K562 (cell line): ENCODE measurements at regions not wholly inside any gene's neighbourhood (a gene's known extent, or its start where the extent isn't known, plus 50 kb on each side); places are given as distances from the start of the nearest gene placed in this dataset.

Experiments
- ATAC-seq: fragments of 200-7000 bp; cut with Tn5 transposase; 3 replicates; pipeline ENCODE4 v1.9.1; 2020; ENCODE audit warnings: moderate library complexity
- BruUV-seq: library from RNA; stranded (reverse); fragments of 400-500 nt; replicated peaks from 2 replicates; lab custom pipeline; 2021; lab: Mats Ljungman, UMichigan
- CTCF ChIA-PET: fragments of 300-600 bp; formaldehyde crosslinking; extraction: SDS; loops from one replicate; lab custom pipeline; 2021; ENCODE audit warnings: low intra/inter-chr PET ratio; lab: Yijun Ruan, JAX
- POLR2A ChIA-PET: fragments of 300-600, 350-650 bp; sonication (Branson Sonifier 250); formaldehyde crosslinking; extraction: SDS; loops from one replicate; lab custom pipeline; 2021; ENCODE audit warnings: antibody characterized with exemption, inconsistent platforms; lab: Yijun Ruan, JAX
- DNase-seq, 4 experiments: peaks; one replicate each; pipeline versions ENCODE4 v3.0.0 to v3.0.0-alpha.2; 2011 to 2018; ENCODE audit warnings: low spot score in 3 of 4, mixed read lengths in 3 of 4; ENCODE audit errors: extremely low read depth in 1 of 4
- FAIRE-seq: peaks from 2 replicates; lab custom pipeline; 2011; peaks lifted over from hg19 to GRCh38; lab: Jason Lieb, UNC
- H2AFZ ChIP-seq: 2 replicates; pipeline ENCODE4 v1.6.0; 2011; ENCODE audit warnings: low read depth, low read length, control low read depth, inconsistent platforms
- H3K27ac ChIP-seq: fragments of 200-600 bp; 3 replicates; pipeline ENCODE4 v1.8.0; 2011; ENCODE audit warnings: low read depth, mild to moderate bottlenecking, control low read depth, inconsistent platforms, low read length, moderate library complexity, mixed read lengths; ENCODE audit errors: extremely low read depth
- H3K27me3 ChIP-seq, 2 experiments: fragments of 300-600 bp in 1 of 2; 2 replicates in 1 of 2; 3 replicates in 1 of 2; pipeline versions ENCODE4 v1.6.0 to v1.8.0; 2011; ENCODE audit warnings: inconsistent platforms in 2 of 2, low read length in 2 of 2, mild to moderate bottlenecking in 1 of 2, mixed read lengths in 1 of 2, moderate library complexity in 1 of 2; ENCODE audit not compliant: control insufficient read depth in 2 of 2, insufficient read depth in 2 of 2
- H3K36me3 ChIP-seq: fragments of 300-600 bp; 3 replicates; pipeline ENCODE4 v1.8.0; 2011; ENCODE audit warnings: mild to moderate bottlenecking, low read length, inconsistent platforms; ENCODE audit not compliant: control insufficient read depth, insufficient read depth
- H3K4me1 ChIP-seq, 2 experiments: fragments of 200-600 bp in 1 of 2; replicated peaks in 1 of 2; 2 replicates in 1 of 2; 3 replicates in 1 of 2; pipeline versions ENCODE4 v1.5.1 to v1.8.0; 2011; ENCODE audit warnings: inconsistent platforms in 2 of 2, low read length in 2 of 2, mild to moderate bottlenecking in 1 of 2, mixed read lengths in 1 of 2, moderate library complexity in 1 of 2; ENCODE audit not compliant: control insufficient read depth in 2 of 2, insufficient read depth in 2 of 2
- H3K4me2 ChIP-seq: 2 replicates; pipeline ENCODE4 v1.6.1; 2011; ENCODE audit warnings: low read length, control low read depth, inconsistent platforms, mixed read lengths; ENCODE audit not compliant: insufficient read depth
- H3K4me3 ChIP-seq: fragments of 200-600 bp; sonication (generic), shearing (Covaris generic); 2 replicates; pipeline ENCODE4 v1.5.1; 2016; ENCODE audit warnings: control low read depth, inconsistent platforms
- H3K79me2 ChIP-seq: fragments of 200-600 bp; 3 replicates; pipeline ENCODE4 v1.8.0; 2011; ENCODE audit warnings: low read length, inconsistent platforms; ENCODE audit not compliant: control insufficient read depth, insufficient read depth
- H3K9ac ChIP-seq, 2 experiments: 2 replicates each; pipeline versions ENCODE4 v1.6.0 to v1.6.1; 2011; ENCODE audit warnings: low read depth in 2 of 2, low read length in 2 of 2, control low read depth in 1 of 2, inconsistent platforms in 1 of 2, mild to moderate bottlenecking in 1 of 2, mixed read lengths in 1 of 2; ENCODE audit not compliant: insufficient read depth in 1 of 2
- H3K9me1 ChIP-seq: one replicate; pipeline ENCODE4 v1.6.0; 2011; ENCODE audit warnings: inconsistent platforms, mild to moderate bottlenecking, low read length, moderate library complexity; ENCODE audit not compliant: control insufficient read depth, insufficient read depth
- H3K9me3 ChIP-seq: replicated peaks from 2 replicates; pipeline ENCODE4 v1.5.1; 2011; ENCODE audit warnings: low read depth, low read length, inconsistent platforms; ENCODE audit not compliant: control insufficient read depth, insufficient read depth
- H4K20me1 ChIP-seq: replicated peaks from 2 replicates; pipeline ENCODE4 v1.6.1; 2011; ENCODE audit warnings: low read length, inconsistent platforms, mixed read lengths; ENCODE audit not compliant: control insufficient read depth, insufficient read depth
- ASH1L ChIP-seq: fragments of 450-650 bp; IDR thresholded peaks from 2 replicates; pipeline ENCODE4 v1.6.1; 2018; ENCODE audit warnings: borderline replicate concordance, mild to moderate bottlenecking, low read depth; ENCODE audit not compliant: partially characterized antibody
- E2F4 ChIP-seq: sonication (generic); formaldehyde crosslinking; IDR thresholded peaks from 2 replicates; pipeline ENCODE4 v1.8.0; 2022; ENCODE audit warnings: mild to moderate bottlenecking, low read depth, missing genetic modification reagents
- E2F8 ChIP-seq: fragments of 450-650 bp; IDR thresholded peaks from 2 replicates; pipeline ENCODE4 v1.7.1; 2018; ENCODE audit warnings: mild to moderate bottlenecking, low read depth; ENCODE audit not compliant: partially characterized antibody
- EHMT2 ChIP-seq: fragments of 450-650 bp; IDR thresholded peaks from 2 replicates; pipeline ENCODE4 v1.6.1; 2018; ENCODE audit warnings: antibody characterized with exemption
- GABPA ChIP-seq: fragments of 200-800 bp; sonication (Bioruptor generic); conservative IDR thresholded peaks from 2 replicates; pipeline ENCODE4 v1.6.1; 2016; ENCODE audit warnings: low read depth, missing genetic modification characterization, missing compliant biosample characterization
- GATAD2B ChIP-seq: fragments of 450-650 bp; IDR thresholded peaks from 2 replicates; pipeline ENCODE4 v1.6.1; 2017; ENCODE audit warnings: mild to moderate bottlenecking, borderline replicate concordance
- IFI16 ChIP-seq: fragments of 250-450 bp; sonication (Bioruptor Pico); IDR thresholded peaks from 2 replicates; pipeline ENCODE4 v2.1.2; 2022; ENCODE audit warnings: mild to moderate bottlenecking, inconsistent platforms
- PKNOX1 ChIP-seq: fragments of 450-650 bp; IDR thresholded peaks from 2 replicates; pipeline ENCODE4 v1.6.1; 2016
- TSHZ1 ChIP-seq: fragments of 250-450 bp; sonication (Bioruptor Pico); IDR thresholded peaks from 2 replicates; pipeline ENCODE4 v1.4.0; 2020; ENCODE audit warnings: mild to moderate bottlenecking, moderate library complexity
- USF2 ChIP-seq: sonication (generic); formaldehyde crosslinking; IDR thresholded peaks from 2 replicates; pipeline ENCODE4 v1.5.0; 2020; ENCODE audit warnings: missing genetic modification reagents
- ZNF212 ChIP-seq: fragments of 450-650 bp; formaldehyde crosslinking; IDR thresholded peaks from 2 replicates; pipeline ENCODE4 v1.4.0; 2020; ENCODE audit warnings: mild to moderate bottlenecking
- ZNF311 ChIP-seq: fragments of 250-450 bp; sonication (Bioruptor Pico); IDR thresholded peaks from 2 replicates; pipeline ENCODE4 v1.4.0; 2020; ENCODE audit warnings: mild to moderate bottlenecking, moderate library complexity
- WGBS: fragments of 100-300 bp; shearing (Covaris generic); methylation state at CpG from one replicate; pipeline ENCODE4 v1.1.6; 2016; ENCODE audit warnings: low coverage, mixed read lengths; ENCODE audit not compliant: insufficient coverage; ENCODE audit errors: missing lambda C conversion rate; 5-methylcytosine and 5-hydroxymethylcytosine counted together
- in situ Hi-C: fragments of 300-500 bp; cut with MboI; formaldehyde crosslinking; loops from 4 replicates; pipeline ENCODE4 v1.15.0; 2018; ENCODE audit warnings: inconsistent platforms, mixed read lengths
- intact Hi-C: fragments of 100-400 bp; cut with micrococcal nuclease; formaldehyde crosslinking; loops from 2 replicates; pipeline ENCODE4 v1.14.2; 2022

GRCh38 chr6:93123585-93123984 is 295.8 kb downstream of the EPHA7 start:
- POLR2A ChIA-PET = no interaction called here
- Histone ChIP-seq H3K4me1 (no peaks in the 10 kb centered on the region), H4K20me1 (no peaks in the 10 kb centered on the region), H3K9me3 (no peaks in the 10 kb centered on the region), H3K27ac (no peak overlapping the region), H3K27me3 (no peaks in the 10 kb centered on the region), H3K9ac (no peak overlapping the region), H3K79me2 (no peaks in the 10 kb centered on the region), H3K4me3 (no peak overlapping the region), H3K36me3 (no peaks in the 10 kb centered on the region), H3K4me2 (no peak overlapping the region), H3K9me1 (no peaks in the 10 kb centered on the region), H2AFZ (no peak overlapping the region)
- CTCF ChIA-PET = no interaction called here
- intact Hi-C loops = no loop called here
- no peak for DNase-seq
- WGBS = no CpG with 5 or more reads among the region's 2 CpGs
- ATAC-seq = no peak
- no TSS peak for BruUV-seq
- no peak for TF ChIP-seq ASH1L
- TF ChIP-seq GATAD2B = no peak
- TF ChIP-seq TSHZ1 = no peak
- no peak for TF ChIP-seq EHMT2
- TF ChIP-seq USF2 = no peak
- no peak for TF ChIP-seq PKNOX1
- TF ChIP-seq E2F8 = no peak
- no peak for TF ChIP-seq ZNF212 (CRISPR knock-in tag)
- TF ChIP-seq ZNF311 = no peak
- no peak for TF ChIP-seq GABPA (tag)
- no peak for TF ChIP-seq IFI16 (CRISPR knock-in tag)
- no peak for TF ChIP-seq E2F4
- no peak for FAIRE-seq
- in situ Hi-C loops = no loop called here
